Osteocyte (in vitro differentiated cells): ENCODE measurements at regions not wholly inside any gene's neighbourhood (a gene's known extent, or its start where the extent isn't known, plus 50 kb on each side); places are given as distances from the start of the nearest gene placed in this dataset.

ENCODE experiments used
- DNase-seq: peaks from one replicate; pipeline ENCODE4 v3.0.0; 2021; ENCODE audit warnings: mixed read lengths; ENCODE audit not compliant: unreplicated experiment; ENCODE audit errors: extremely low spot score
- H3K27ac Mint-ChIP-seq: one replicate; pipeline ENCODE4 v1.8.0; 2021; ENCODE audit warnings: mild to moderate bottlenecking, mixed read lengths; ENCODE audit not compliant: unreplicated experiment
- H3K27me3 Mint-ChIP-seq: one replicate; pipeline ENCODE4 v1.8.0; 2021; ENCODE audit warnings: mixed read lengths; ENCODE audit not compliant: unreplicated experiment
- H3K36me3 Mint-ChIP-seq: one replicate; pipeline ENCODE4 v1.8.0; 2021; ENCODE audit warnings: mixed read lengths; ENCODE audit not compliant: unreplicated experiment
- H3K4me1 Mint-ChIP-seq: one replicate; pipeline ENCODE4 v1.8.0; 2021; ENCODE audit warnings: mixed read lengths; ENCODE audit not compliant: unreplicated experiment
- H3K4me3 Mint-ChIP-seq: one replicate; pipeline ENCODE4 v1.8.0; 2021; ENCODE audit warnings: mild to moderate bottlenecking, moderate library complexity, mixed read lengths; ENCODE audit not compliant: unreplicated experiment
- H3K9me3 Mint-ChIP-seq: one replicate; pipeline ENCODE4 v1.8.0; 2021; ENCODE audit warnings: mixed read lengths; ENCODE audit not compliant: unreplicated experiment
- TF ChIP-seq, protein P1 (sequence below): fragments of 200-600 bp; sonication (generic); IDR thresholded peaks from 2 replicates; pipeline ENCODE4 v1.5.0; 2021; ENCODE audit warnings: antibody characterized with exemption, mild to moderate bottlenecking, moderate library complexity

DNA sequence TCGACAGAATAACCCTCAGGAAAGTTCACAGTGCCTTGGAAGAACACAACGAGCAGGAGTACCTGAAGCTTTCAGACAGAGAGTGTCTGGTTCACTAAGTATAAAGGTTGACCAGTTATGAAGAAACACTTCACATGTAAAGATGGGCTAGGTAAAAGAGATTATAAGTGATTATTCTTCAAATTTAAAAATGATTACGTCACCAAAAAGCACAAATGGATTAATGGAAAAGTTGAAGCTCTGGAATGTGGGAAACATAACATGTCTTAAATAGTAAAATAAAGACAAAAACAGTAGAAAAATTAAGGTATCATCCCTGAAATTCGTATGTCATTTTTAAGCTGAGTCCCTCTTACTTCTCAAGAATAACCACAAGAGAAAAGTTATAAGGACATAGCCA lies 643.9 kb upstream of the KLF12 start:
- peaks cover 15% of the 10 kb centered on the region for H3K4me1 Mint-ChIP-seq
- no peak for DNase-seq
- TF ChIP-seq, protein P1, sequence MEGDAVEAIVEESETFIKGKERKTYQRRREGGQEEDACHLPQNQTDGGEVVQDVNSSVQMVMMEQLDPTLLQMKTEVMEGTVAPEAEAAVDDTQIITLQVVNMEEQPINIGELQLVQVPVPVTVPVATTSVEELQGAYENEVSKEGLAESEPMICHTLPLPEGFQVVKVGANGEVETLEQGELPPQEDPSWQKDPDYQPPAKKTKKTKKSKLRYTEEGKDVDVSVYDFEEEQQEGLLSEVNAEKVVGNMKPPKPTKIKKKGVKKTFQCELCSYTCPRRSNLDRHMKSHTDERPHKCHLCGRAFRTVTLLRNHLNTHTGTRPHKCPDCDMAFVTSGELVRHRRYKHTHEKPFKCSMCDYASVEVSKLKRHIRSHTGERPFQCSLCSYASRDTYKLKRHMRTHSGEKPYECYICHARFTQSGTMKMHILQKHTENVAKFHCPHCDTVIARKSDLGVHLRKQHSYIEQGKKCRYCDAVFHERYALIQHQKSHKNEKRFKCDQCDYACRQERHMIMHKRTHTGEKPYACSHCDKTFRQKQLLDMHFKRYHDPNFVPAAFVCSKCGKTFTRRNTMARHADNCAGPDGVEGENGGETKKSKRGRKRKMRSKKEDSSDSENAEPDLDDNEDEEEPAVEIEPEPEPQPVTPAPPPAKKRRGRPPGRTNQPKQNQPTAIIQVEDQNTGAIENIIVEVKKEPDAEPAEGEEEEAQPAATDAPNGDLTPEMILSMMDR, result no peak
- H3K27me3 Mint-ChIP-seq, result no peaks in the 10 kb centered on the region
- H3K9me3 Mint-ChIP-seq, result no peaks in the 10 kb centered on the region
- H3K36me3 Mint-ChIP-seq, result no peaks in the 10 kb centered on the region
- no peak overlapping the region for H3K27ac Mint-ChIP-seq
- H3K4me3 Mint-ChIP-seq, result no peak overlapping the region

DNA sequence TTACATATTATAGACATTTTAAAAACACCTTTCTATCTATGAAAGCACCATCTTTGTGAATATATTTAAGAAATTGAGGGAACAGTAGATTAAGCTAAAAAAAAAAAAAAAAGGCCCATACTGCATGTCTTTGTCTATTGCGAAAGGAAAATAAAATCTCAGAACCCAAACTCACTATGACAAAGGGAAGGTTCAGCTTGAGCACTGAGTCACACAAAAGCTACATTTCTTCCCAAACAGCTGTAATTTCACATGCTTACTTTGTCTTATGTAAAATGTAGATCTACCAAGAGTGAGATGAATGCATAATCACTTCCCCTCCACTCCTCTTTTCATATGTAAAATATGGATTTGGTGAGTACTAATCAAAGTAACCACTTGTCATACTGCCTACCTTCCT lies 640.1 kb upstream of the KLF12 start:
- TF ChIP-seq, protein P1, result no peak
- no peaks in the 10 kb centered on the region for H3K36me3 Mint-ChIP-seq
- peak overlapping the region; percentile 6 for H3K27ac Mint-ChIP-seq
- no peaks in the 10 kb centered on the region for H3K9me3 Mint-ChIP-seq
- H3K4me1 Mint-ChIP-seq, result peaks cover 30% of the 10 kb centered on the region
- DNase-seq, result no peak
- H3K27me3 Mint-ChIP-seq, result no peaks in the 10 kb centered on the region
- no peak overlapping the region for H3K4me3 Mint-ChIP-seq

- Mint-ChIP-seq H3K9me3 (no peaks in the 10 kb centered on the region), H3K27me3 (no peaks in the 10 kb centered on the region), H3K36me3 (no peaks in the 10 kb centered on the region), H3K4me3 (no peak overlapping the region), H3K4me1 (peaks cover 38% of the 10 kb centered on the region), H3K27ac (no peak overlapping the region)
- TF ChIP-seq, protein P1, result no peak
- DNase-seq, result no peak
These were observed 639.0 kb upstream of the KLF12 start for GRCh38 chr13:74773248-74773647.

DNA sequence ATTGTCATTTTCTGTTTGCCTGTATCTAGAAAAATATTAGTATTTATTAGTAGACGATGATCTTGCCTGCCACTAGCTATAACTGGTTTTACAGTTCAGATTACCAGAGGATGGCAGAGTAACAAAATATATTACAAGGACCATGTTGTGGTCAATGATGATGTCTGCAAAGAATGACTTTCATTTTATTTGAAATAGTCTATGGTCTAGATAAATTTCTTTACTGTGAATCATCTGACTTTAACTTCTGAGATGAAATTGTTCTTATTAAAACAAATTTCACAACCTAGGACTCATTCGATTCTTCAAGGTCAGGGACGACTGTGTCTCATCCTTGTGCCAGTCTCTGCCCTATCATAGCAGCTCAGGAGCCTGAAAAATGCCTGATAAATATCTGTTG lies 637.8 kb upstream of the KLF12 start:
- no peak overlapping the region for H3K4me3 Mint-ChIP-seq
- peaks cover 41% of the 10 kb centered on the region for H3K4me1 Mint-ChIP-seq
- no peaks in the 10 kb centered on the region for H3K9me3 Mint-ChIP-seq
- TF ChIP-seq, protein P1, result no peak
- DNase-seq, result no peak
- H3K36me3 Mint-ChIP-seq, result no peaks in the 10 kb centered on the region
- H3K27ac Mint-ChIP-seq, result peak overlapping the region; percentile 70
- no peaks in the 10 kb centered on the region for H3K27me3 Mint-ChIP-seq

- no peaks in the 10 kb centered on the region for H3K27me3 Mint-ChIP-seq
- H3K4me1 Mint-ChIP-seq, result peaks cover 41% of the 10 kb centered on the region
- H3K4me3 Mint-ChIP-seq, result no peak overlapping the region
- H3K27ac Mint-ChIP-seq, result peak overlapping the region; percentile 19
- no peaks in the 10 kb centered on the region for H3K36me3 Mint-ChIP-seq
- no peaks in the 10 kb centered on the region for H3K9me3 Mint-ChIP-seq
- TF ChIP-seq, protein P1, result no peak
- DNase-seq, result no peak
These were observed 636.2 kb upstream of the KLF12 start for GRCh38 chr13:74770361-74770760.
